VCaP (cell line): ENCODE measurements at regions not wholly inside any gene's neighbourhood (a gene's known extent, or its start where the extent isn't known, plus 50 kb on each side); places are given as distances from the start of the nearest gene placed in this dataset.

ENCODE experiments used
- H3K27ac ChIP-seq: fragments of 450-650 bp; 2 replicates; pipeline ENCODE4 v1.5.1; 2017
- CTCF ChIP-seq: fragments of 450-650 bp; conservative IDR thresholded peaks from 2 replicates; pipeline ENCODE4 v1.5.1; 2017; ENCODE audit warnings: mild to moderate bottlenecking, moderate library complexity

DNA sequence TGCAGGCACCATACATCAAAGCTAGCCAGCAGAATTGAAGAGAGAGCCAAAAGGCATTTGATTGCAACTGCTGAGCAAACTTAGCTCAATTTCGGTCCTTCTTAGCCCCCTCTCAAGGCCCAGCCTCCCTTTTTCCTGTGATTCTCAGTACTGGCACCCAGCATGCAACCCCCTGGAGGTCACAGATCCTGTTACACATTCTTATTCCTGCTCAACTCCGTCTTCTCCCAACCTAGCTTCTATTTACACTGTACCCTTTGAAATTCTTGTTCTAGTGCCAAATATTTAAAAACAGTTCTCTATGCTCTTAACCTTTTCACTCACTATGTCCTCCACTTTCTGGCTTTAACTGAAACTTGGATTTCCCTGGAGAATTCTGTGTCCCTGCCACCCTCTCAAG, 131.3 kb upstream of the CPSF6 start:
- no peak for TF ChIP-seq CTCF
- no peak overlapping the region for H3K27ac ChIP-seq

GRCh38 chr12:69112616-69113015, 126.8 kb upstream of the CPSF6 start:
- no peak overlapping the region for H3K27ac ChIP-seq
- TF ChIP-seq CTCF, result no peak

- no peak for TF ChIP-seq CTCF
- H3K27ac ChIP-seq, result no peak overlapping the region
Measured at GRCh38 chr12:69115099-69115498, 124.3 kb upstream of the CPSF6 start.

- no peak for TF ChIP-seq CTCF
- no peak overlapping the region for H3K27ac ChIP-seq
Measured at GRCh38 chr12:69115951-69116350, 123.4 kb upstream of the CPSF6 start.

- no peak for TF ChIP-seq CTCF
- no peak overlapping the region for H3K27ac ChIP-seq
Measured at GRCh38 chr12:69117566-69118266, 121.7 kb upstream of the CPSF6 start.

- no peak overlapping the region for H3K27ac ChIP-seq
- no peak for TF ChIP-seq CTCF
Measured at GRCh38 chr12:69118516-69118915, 120.9 kb upstream of the CPSF6 start.

DNA sequence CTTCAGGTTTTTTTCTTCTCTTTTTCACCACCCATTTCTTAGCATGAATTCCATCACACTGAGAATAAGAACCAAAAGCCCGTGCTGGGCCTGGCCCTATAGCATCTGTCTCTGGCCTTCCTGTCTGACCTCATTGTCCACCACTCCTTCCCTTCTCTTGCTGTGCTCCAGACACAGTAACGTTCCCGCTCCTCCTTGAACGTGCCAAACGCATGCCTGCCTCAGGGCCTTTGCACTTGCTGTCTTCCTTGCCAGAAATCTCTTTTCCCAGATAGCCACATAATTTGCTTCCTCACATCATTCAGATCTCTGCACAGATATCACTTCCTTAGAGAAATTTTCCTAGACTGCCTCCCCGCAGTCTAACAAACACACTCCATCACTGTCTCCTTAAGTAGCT, 119.6 kb upstream of the CPSF6 start:
- no peak for TF ChIP-seq CTCF
- no peak overlapping the region for H3K27ac ChIP-seq
